SK-N-SH treated with all-trans-retinoic acid at 6 μM for 48 hours (cell line): ENCODE measurements at regions not wholly inside any gene's neighbourhood (a gene's known extent, or its start where the extent isn't known, plus 50 kb on each side); places are given as distances from the start of the nearest gene placed in this dataset.
"Not testable (repeated sequence)": the region's sequence is repeated elsewhere in the genome, so short reads cannot be mapped to it uniquely, and the experiment has no call there.

ENCODE experiments used
- ATAC-seq: fragments of 200-7000 bp; cut with Tn5 transposase; 3 replicates; pipeline ENCODE4 v1.9.1; 2020; ENCODE audit warnings: mild to moderate bottlenecking, moderate library complexity
- ARNTL ChIP-seq: fragments of 450-650 bp; formaldehyde crosslinking; IDR thresholded peaks from 2 replicates; pipeline ENCODE4 v1.5.0; 2020; ENCODE audit warnings: low read depth, mild to moderate bottlenecking, moderate library complexity, borderline replicate concordance
- BACH2 ChIP-seq: fragments of 250-450 bp; sonication (Bioruptor Pico); IDR thresholded peaks from 2 replicates; pipeline ENCODE4 v1.9.0; 2021; ENCODE audit warnings: mild to moderate bottlenecking, borderline replicate concordance
- CSDC2 ChIP-seq: fragments of 250-450 bp; sonication (Bioruptor Pico); IDR thresholded peaks from 2 replicates; pipeline ENCODE4 v1.5.0; 2020; ENCODE audit warnings: mild to moderate bottlenecking, moderate library complexity
- CSRNP3 ChIP-seq: fragments of 250-450 bp; sonication (Bioruptor Pico); IDR thresholded peaks from 2 replicates; pipeline ENCODE4 v1.5.1; 2021; ENCODE audit warnings: mild to moderate bottlenecking, moderate library complexity
- ESRRG ChIP-seq: fragments of 250-450 bp; sonication (Bioruptor Pico); IDR thresholded peaks from 2 replicates; pipeline ENCODE4 v1.6.1; 2021; ENCODE audit warnings: mild to moderate bottlenecking
- GLIS3 ChIP-seq: fragments of 250-450 bp; sonication (Bioruptor Pico); IDR thresholded peaks from 2 replicates; pipeline ENCODE4 v1.5.0; 2020; ENCODE audit warnings: mild to moderate bottlenecking, moderate library complexity
- ISL1 ChIP-seq: fragments of 250-450 bp; sonication (Bioruptor Pico); IDR thresholded peaks from 2 replicates; pipeline ENCODE4 v2.1.2; 2022; ENCODE audit warnings: mild to moderate bottlenecking, moderate library complexity
- OSR1 ChIP-seq: fragments of 250-450 bp; sonication (Bioruptor Pico); IDR thresholded peaks from 2 replicates; pipeline ENCODE4 v1.8.0; 2022; ENCODE audit warnings: moderate library complexity, mild to moderate bottlenecking, inconsistent platforms
- PATZ1 ChIP-seq: fragments of 250-450 bp; sonication (Bioruptor Pico); IDR thresholded peaks from 2 replicates; pipeline ENCODE4 v1.8.0; 2020; ENCODE audit warnings: mild to moderate bottlenecking, moderate library complexity, borderline replicate concordance
- PPARA ChIP-seq: fragments of 250-450 bp; sonication (Bioruptor Pico); IDR thresholded peaks from 2 replicates; pipeline ENCODE4 v1.5.0; 2020; ENCODE audit warnings: mild to moderate bottlenecking, borderline replicate concordance
- SNAI2 ChIP-seq: fragments of 250-450 bp; sonication (Bioruptor Pico); IDR thresholded peaks from 2 replicates; pipeline ENCODE4 v1.5.0; 2020; ENCODE audit warnings: mild to moderate bottlenecking, moderate library complexity
- TCF4 ChIP-seq: fragments of 250-450 bp; sonication (Bioruptor Pico); IDR thresholded peaks from 2 replicates; pipeline ENCODE4 v1.8.0; 2021; ENCODE audit warnings: mild to moderate bottlenecking, moderate library complexity, borderline replicate concordance
- TOX ChIP-seq: fragments of 250-450 bp; sonication (Bioruptor Pico); IDR thresholded peaks from 2 replicates; pipeline ENCODE4 v1.8.0; 2021; ENCODE audit warnings: mild to moderate bottlenecking, moderate library complexity, borderline replicate concordance
- TSHZ2 ChIP-seq: fragments of 250-450 bp; sonication (Bioruptor Pico); IDR thresholded peaks from 2 replicates; pipeline ENCODE4 v1.5.0; 2020; ENCODE audit warnings: mild to moderate bottlenecking, moderate library complexity
- ZC3H10 ChIP-seq: fragments of 250-450 bp; sonication (Bioruptor Pico); IDR thresholded peaks from 2 replicates; pipeline ENCODE4 v1.5.1; 2021; ENCODE audit warnings: mild to moderate bottlenecking, moderate library complexity
- ZFP3 ChIP-seq: fragments of 250-450 bp; sonication (Bioruptor Pico); IDR thresholded peaks from 2 replicates; pipeline ENCODE4 v1.5.0; 2020; ENCODE audit warnings: mild to moderate bottlenecking, moderate library complexity
- ZFP30 ChIP-seq: fragments of 450-650 bp; formaldehyde crosslinking; IDR thresholded peaks from 2 replicates; pipeline ENCODE4 v1.5.0; 2022; ENCODE audit warnings: mild to moderate bottlenecking, moderate library complexity
- ZNF565 ChIP-seq: fragments of 450-650 bp; formaldehyde crosslinking; conservative IDR thresholded peaks from 2 replicates; pipeline ENCODE4 v1.5.0; 2020; ENCODE audit warnings: low read depth, mild to moderate bottlenecking, moderate library complexity
- ZNF70 ChIP-seq: fragments of 450-650 bp; formaldehyde crosslinking; IDR thresholded peaks from 2 replicates; pipeline ENCODE4 v1.5.0; 2020; ENCODE audit warnings: mild to moderate bottlenecking, moderate library complexity
- ZNF8 ChIP-seq: fragments of 450-650 bp; formaldehyde crosslinking; IDR thresholded peaks from 2 replicates; pipeline ENCODE4 v1.5.0; 2020; ENCODE audit warnings: mild to moderate bottlenecking, moderate library complexity
- TF ChIP-seq, protein P1 (sequence below): fragments of 250-450 bp; sonication (Bioruptor Pico); IDR thresholded peaks from 2 replicates; pipeline ENCODE4 v1.8.0; 2021; ENCODE audit warnings: low read depth, mild to moderate bottlenecking, moderate library complexity, borderline replicate concordance
- TF ChIP-seq, protein P2 (sequence below): fragments of 250-450 bp; sonication (Bioruptor Pico); IDR thresholded peaks from 2 replicates; pipeline ENCODE4 v1.5.1; 2020; ENCODE audit warnings: low read depth, mild to moderate bottlenecking, moderate library complexity

DNA sequence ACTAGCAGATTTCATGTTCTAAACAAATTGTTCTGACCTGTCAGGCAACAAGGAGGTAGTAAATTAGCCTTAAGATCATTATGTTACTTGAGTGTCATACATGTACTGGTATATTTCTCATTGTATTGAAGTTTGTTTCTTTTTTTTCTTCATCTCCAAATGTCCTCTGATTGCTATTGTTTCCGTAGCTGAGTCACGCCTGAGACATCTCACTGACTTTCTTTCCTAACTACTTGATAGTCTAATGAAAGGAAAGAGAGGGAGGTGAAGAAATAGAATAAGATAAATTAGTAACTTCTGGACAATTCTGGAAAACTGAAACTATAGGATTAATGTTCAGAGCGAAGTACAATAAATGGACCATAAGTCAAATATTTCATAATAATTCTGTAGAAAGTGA lies 1049.9 kb downstream of the TSN start:
- ATAC-seq = no peak
- TF ChIP-seq, protein P1, sequence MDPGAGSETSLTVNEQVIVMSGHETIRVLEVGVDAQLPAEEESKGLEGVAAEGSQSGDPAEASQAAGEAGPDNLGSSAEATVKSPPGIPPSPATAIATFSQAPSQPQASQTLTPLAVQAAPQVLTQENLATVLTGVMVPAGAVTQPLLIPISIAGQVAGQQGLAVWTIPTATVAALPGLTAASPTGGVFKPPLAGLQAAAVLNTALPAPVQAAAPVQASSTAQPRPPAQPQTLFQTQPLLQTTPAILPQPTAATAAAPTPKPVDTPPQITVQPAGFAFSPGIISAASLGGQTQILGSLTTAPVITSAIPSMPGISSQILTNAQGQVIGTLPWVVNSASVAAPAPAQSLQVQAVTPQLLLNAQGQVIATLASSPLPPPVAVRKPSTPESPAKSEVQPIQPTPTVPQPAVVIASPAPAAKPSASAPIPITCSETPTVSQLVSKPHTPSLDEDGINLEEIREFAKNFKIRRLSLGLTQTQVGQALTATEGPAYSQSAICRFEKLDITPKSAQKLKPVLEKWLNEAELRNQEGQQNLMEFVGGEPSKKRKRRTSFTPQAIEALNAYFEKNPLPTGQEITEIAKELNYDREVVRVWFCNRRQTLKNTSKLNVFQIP (CRISPR knock-in tag) = no peak
- no peak for TF ChIP-seq CSDC2
- no peak for TF ChIP-seq ZFP3 (CRISPR knock-in tag)
- no peak for TF ChIP-seq OSR1
- no peak for TF ChIP-seq BACH2 (CRISPR knock-in tag)
- TF ChIP-seq ESRRG (CRISPR knock-in tag) = no peak
- TF ChIP-seq, protein P2, sequence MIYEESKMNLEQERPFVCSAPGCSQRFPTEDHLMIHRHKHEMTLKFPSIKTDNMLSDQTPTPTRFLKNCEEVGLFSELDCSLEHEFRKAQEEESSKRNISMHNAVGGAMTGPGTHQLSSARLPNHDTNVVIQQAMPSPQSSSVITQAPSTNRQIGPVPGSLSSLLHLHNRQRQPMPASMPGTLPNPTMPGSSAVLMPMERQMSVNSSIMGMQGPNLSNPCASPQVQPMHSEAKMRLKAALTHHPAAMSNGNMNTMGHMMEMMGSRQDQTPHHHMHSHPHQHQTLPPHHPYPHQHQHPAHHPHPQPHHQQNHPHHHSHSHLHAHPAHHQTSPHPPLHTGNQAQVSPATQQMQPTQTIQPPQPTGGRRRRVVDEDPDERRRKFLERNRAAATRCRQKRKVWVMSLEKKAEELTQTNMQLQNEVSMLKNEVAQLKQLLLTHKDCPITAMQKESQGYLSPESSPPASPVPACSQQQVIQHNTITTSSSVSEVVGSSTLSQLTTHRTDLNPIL (CRISPR knock-in tag) = no peak
- no peak for TF ChIP-seq GLIS3
- no peak for TF ChIP-seq ARNTL (CRISPR knock-in tag)
- TF ChIP-seq TOX (CRISPR knock-in tag) = no peak
- TF ChIP-seq ZC3H10 (CRISPR knock-in tag) = no peak
- TF ChIP-seq PPARA (CRISPR knock-in tag) = no peak
- TF ChIP-seq ZNF8 = no peak
- no peak for TF ChIP-seq ZFP30 (CRISPR knock-in tag)
- TF ChIP-seq SNAI2 (CRISPR knock-in tag) = no peak
- TF ChIP-seq ZNF70 (CRISPR knock-in tag) = no peak
- TF ChIP-seq ZNF565 = no peak
- TF ChIP-seq ISL1 (CRISPR knock-in tag) = no peak

DNA sequence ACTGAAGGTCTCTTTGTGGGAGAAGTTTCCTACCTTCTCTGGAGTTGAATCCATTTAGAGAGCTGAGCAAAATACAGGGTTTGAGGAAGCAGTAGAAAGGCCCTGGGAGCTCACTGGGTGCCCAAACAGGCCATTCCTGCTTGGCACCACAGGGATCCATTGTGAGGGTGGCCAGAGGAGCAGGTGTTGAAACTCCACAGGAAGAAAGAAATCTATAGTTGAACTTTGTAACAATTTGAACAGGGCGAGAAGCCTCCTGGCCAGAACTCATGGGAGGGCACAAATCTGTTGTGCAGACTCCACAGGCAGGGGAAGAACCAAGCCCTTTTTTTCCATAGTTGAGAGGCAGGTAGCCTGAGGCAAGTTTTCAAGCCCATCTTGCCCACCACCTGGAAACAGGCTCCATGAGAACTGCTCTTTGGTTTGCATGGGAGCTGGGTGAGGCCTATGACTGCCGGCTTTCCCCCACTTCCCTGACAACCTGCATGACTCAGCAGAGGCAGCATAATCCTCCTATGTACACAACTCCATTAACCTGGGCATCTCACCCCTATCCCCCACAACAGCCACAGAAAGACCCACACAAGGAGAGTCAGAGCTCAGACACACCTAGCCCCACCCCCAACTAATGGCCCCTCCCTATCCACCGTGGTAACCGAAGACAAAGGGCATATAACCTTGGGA lies 1053.0 kb downstream of the TSN start:
- no peak for ATAC-seq
- TF ChIP-seq TOX (CRISPR knock-in tag) (no peak), ZNF565 (no peak), ISL1 (CRISPR knock-in tag) (no peak), GLIS3 (no peak), TCF4 (CRISPR knock-in tag) (no peak), ZNF70 (CRISPR knock-in tag) (no peak), ZC3H10 (CRISPR knock-in tag) (no peak), CSRNP3 (CRISPR knock-in tag) (no peak), SNAI2 (CRISPR knock-in tag) (no peak), BACH2 (CRISPR knock-in tag) (no peak), ZFP30 (CRISPR knock-in tag) (no peak), OSR1 (no peak), TSHZ2 (no peak), PATZ1 (no peak), ZFP3 (CRISPR knock-in tag) (no peak)
- TF ChIP-seq, protein P1 (CRISPR knock-in tag) = no peak

GRCh38 chr2:122812214-122812613 lies 1056.8 kb downstream of the TSN start:
- not testable (repeated sequence) for ATAC-seq
